OCI-LY7 (cell line): ENCODE measurements at regions not wholly inside any gene's neighbourhood (a gene's known extent, or its start where the extent isn't known, plus 50 kb on each side); places are given as distances from the start of the nearest gene placed in this dataset.

ENCODE experiments used
- BruUV-seq: library from RNA; stranded (reverse); fragments of 400-500 nt; replicated peaks from 2 replicates; lab custom pipeline; 2021; lab: Mats Ljungman, UMichigan
- CTCF ChIA-PET: fragments of 300-600 bp; sonication (Branson Sonifier 250); formaldehyde crosslinking; loops from one replicate; lab custom pipeline; 2022; ENCODE audit warnings: antibody characterized with exemption; ENCODE audit not compliant: unreplicated experiment; lab: Charles Lee
- POLR2A ChIA-PET: fragments of 300-600 bp; sonication (Branson Sonifier 250); formaldehyde crosslinking; loops from one replicate; lab custom pipeline; 2022; ENCODE audit warnings: antibody characterized with exemption; lab: Charles Lee
- DNase-seq: peaks from one replicate; pipeline ENCODE4 v3.0.0-alpha.2; 2015; ENCODE audit warnings: low spot score
- H2AFZ ChIP-seq: fragments of 200-600 bp; sonication (generic), shearing (Covaris generic); 2 replicates; pipeline ENCODE4 v1.6.1; 2014; ENCODE audit warnings: mild to moderate bottlenecking, antibody characterized with exemption, low read length, moderate library complexity
- H3K27ac ChIP-seq: fragments of 200-600 bp; sonication (generic); 2 replicates; pipeline ENCODE4 v1.5.1; 2014; ENCODE audit warnings: mixed run types, low read depth, mild to moderate bottlenecking, moderate library complexity, low read length, inconsistent platforms; ENCODE audit not compliant: poor library complexity, severe bottlenecking
- H3K36me3 ChIP-seq: fragments of 200-600 bp; sonication (generic); 2 replicates; pipeline ENCODE4 v1.6.1; 2014; ENCODE audit warnings: mild to moderate bottlenecking, antibody characterized with exemption, low read length, moderate library complexity, mixed read lengths; ENCODE audit not compliant: insufficient read depth
- H3K4me1 ChIP-seq: fragments of 200-600 bp; sonication (generic); 2 replicates; pipeline ENCODE4 v1.5.1; 2014; ENCODE audit warnings: mild to moderate bottlenecking, low read length; ENCODE audit not compliant: insufficient read depth, poor library complexity, severe bottlenecking
- H3K4me2 ChIP-seq: fragments of 200-600 bp; sonication (generic); 2 replicates; pipeline ENCODE4 v1.6.1; 2014; ENCODE audit warnings: mild to moderate bottlenecking, low read length
- H3K4me3 ChIP-seq: fragments of 200-600 bp; sonication (generic); 2 replicates; pipeline ENCODE4 v1.5.1; 2014; ENCODE audit warnings: mild to moderate bottlenecking, low read depth, low read length; ENCODE audit not compliant: poor library complexity, severe bottlenecking
- H3K79me2 ChIP-seq: fragments of 200-600 bp; sonication (generic); 2 replicates; pipeline ENCODE4 v1.6.1; 2016; ENCODE audit warnings: low read depth, mild to moderate bottlenecking, low read length, moderate library complexity, mixed read lengths; ENCODE audit not compliant: insufficient read depth
- H3K9me2 ChIP-seq: fragments of 200-600 bp; sonication (generic); 2 replicates; pipeline ENCODE4 v1.6.1; 2016; ENCODE audit warnings: mild to moderate bottlenecking, low read length, mixed read lengths; ENCODE audit not compliant: insufficient read depth
- H3K9me3 ChIP-seq: fragments of 200-600 bp; sonication (generic); 2 replicates; pipeline ENCODE4 v1.6.1; 2014; ENCODE audit warnings: mild to moderate bottlenecking, mixed run types, low read length, mixed read lengths
- H4K20me1 ChIP-seq: fragments of 200-600 bp; sonication (generic); 2 replicates; pipeline ENCODE4 v1.6.1; 2014; ENCODE audit warnings: mild to moderate bottlenecking, antibody characterized with exemption, low read length, moderate library complexity, mixed read lengths; ENCODE audit not compliant: insufficient read depth
- EZH2phosphoT487 ChIP-seq: fragments of 200-600 bp; sonication (generic); IDR thresholded peaks from 2 replicates; pipeline ENCODE4 v1.6.1; 2018; ENCODE audit warnings: low read depth, borderline replicate concordance, mild to moderate bottlenecking, mixed run types, antibody characterized with exemption, low read length, moderate library complexity, mixed read lengths
- intact Hi-C: fragments of 100-400 bp; cut with micrococcal nuclease; formaldehyde crosslinking; loops from one replicate; pipeline ENCODE4 v1.10.0; 2022; ENCODE audit not compliant: unreplicated experiment
- TF ChIP-seq, protein P1 (sequence below): fragments of 200-600 bp; sonication (generic); conservative IDR thresholded peaks from 2 replicates; pipeline ENCODE4 v1.5.1; 2014; ENCODE audit warnings: mild to moderate bottlenecking, antibody characterized with exemption, low read length, moderate library complexity, mixed read lengths

DNA sequence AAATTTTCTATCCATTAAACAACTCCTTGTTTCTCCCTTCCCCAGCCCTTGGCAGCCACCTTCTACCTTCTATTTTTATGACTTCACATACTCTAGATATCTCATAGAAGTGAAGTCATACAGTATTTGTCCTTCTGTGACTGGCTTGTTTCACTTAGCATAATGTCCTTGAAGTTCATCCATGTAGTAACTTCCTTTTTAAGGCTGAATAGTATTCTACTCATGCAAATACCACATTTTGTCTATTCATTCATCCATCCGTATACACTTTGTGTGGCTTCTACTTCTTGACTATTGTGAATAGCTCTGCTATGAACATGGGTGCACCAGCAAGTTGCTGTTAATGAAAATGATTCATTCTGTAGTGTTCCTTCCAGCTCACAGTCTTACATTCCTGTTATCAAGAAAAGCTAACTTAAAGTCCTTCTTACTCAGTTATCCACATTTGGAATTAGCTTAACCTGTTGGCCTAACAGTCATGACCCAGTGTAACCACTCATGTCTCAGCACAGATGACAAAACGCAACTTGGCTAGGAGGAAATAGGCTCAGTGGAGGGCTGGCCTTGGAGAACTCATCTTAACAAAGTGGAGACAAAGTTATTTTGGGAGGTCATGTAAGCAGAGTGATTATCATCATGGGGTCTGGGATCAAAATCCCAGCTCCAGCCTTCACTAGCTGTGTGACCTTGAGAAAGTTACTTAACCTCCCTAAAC lies 129.7 kb upstream of the MAP3K1 start:
- H3K4me3 ChIP-seq: peak overlapping the region; percentile 31

DNA sequence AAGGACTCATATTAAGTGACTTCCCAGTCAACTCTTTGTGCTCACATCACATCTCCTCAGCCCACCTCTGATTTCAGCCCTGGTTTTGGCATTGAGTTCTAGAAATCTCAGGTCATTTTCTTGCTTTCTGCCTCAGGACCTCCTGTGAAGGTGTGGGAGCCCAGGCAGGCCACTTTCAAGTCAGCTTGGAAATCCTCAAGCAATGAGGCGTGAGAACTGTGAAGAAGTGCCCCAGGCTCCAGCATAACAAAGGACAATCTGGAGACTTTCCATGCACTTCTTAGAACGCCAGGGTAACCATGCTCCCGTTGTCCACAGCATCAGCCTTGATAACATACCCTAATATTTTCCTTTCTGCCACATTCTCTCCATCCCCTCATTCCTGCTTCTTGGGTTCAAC lies 131.2 kb upstream of the MAP3K1 start:
- Histone ChIP-seq H3K4me3 (no peak overlapping the region), H3K9me2 (no peaks in the 10 kb centered on the region), H3K4me2 (peak overlapping the region; percentile 27), H3K27ac (no peak overlapping the region), H3K79me2 (no peaks in the 10 kb centered on the region), H3K4me1 (peaks cover 70% of the 10 kb centered on the region), H2AFZ (peak overlapping the region; percentile 81), H3K9me3 (peaks cover 7% of the 10 kb centered on the region; the same call in 1 of the 2 replicates), H4K20me1 (no peaks in the 10 kb centered on the region), H3K36me3 (no peaks in the 10 kb centered on the region)
- BruUV-seq: no TSS peak
- TF ChIP-seq, protein P1, sequence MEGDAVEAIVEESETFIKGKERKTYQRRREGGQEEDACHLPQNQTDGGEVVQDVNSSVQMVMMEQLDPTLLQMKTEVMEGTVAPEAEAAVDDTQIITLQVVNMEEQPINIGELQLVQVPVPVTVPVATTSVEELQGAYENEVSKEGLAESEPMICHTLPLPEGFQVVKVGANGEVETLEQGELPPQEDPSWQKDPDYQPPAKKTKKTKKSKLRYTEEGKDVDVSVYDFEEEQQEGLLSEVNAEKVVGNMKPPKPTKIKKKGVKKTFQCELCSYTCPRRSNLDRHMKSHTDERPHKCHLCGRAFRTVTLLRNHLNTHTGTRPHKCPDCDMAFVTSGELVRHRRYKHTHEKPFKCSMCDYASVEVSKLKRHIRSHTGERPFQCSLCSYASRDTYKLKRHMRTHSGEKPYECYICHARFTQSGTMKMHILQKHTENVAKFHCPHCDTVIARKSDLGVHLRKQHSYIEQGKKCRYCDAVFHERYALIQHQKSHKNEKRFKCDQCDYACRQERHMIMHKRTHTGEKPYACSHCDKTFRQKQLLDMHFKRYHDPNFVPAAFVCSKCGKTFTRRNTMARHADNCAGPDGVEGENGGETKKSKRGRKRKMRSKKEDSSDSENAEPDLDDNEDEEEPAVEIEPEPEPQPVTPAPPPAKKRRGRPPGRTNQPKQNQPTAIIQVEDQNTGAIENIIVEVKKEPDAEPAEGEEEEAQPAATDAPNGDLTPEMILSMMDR: no peak
- TF ChIP-seq EZH2phosphoT487: no peak
- intact Hi-C loops: loop anchor here (10.0 kb wide), 1 partner anchor 491 kb away; the partner anchor contains the start of gene GPBP1
- DNase-seq: no peak
- ChIA-PET POLR2A (interaction anchor here (1.1 to 1.8 kb wide), 3 partner anchors 9 to 14 kb away, joined by 5 to 15 read pairs (median 7); no protein-coding TSS in a partner anchor), CTCF (interaction anchor here (0.9 kb wide), 1 partner anchor 14 kb away, joined by 4 read pairs; no protein-coding TSS in a partner anchor)

More for the DNA sequence above, 129.7 kb upstream of the MAP3K1 start:
- Histone ChIP-seq H4K20me1 (no peaks in the 10 kb centered on the region), H3K9me2 (no peaks in the 10 kb centered on the region), H2AFZ (peak overlapping the region; percentile 43; the same call in 1 of the 2 replicates), H3K79me2 (no peaks in the 10 kb centered on the region), H3K4me2 (peak overlapping the region; percentile 65), H3K27ac (peak overlapping the region; percentile 93), H3K4me1 (peaks cover 78% of the 10 kb centered on the region), H3K36me3 (no peaks in the 10 kb centered on the region), H3K9me3 (peaks cover 7% of the 10 kb centered on the region; the same call in 1 of the 2 replicates)
- CTCF ChIA-PET: interaction anchor here (0.9 to 1.3 kb wide), 2 partner anchors 13 to 15 kb away, joined by 4 read pairs; no protein-coding TSS in a partner anchor
- peak; percentile 54 for DNase-seq
- no TSS peak for BruUV-seq
- no peak for TF ChIP-seq EZH2phosphoT487
- TF ChIP-seq, protein P1: no peak
- POLR2A ChIA-PET: interaction anchor here (0.7 to 5.8 kb wide), 22 partner anchors 9 to 225 kb away, joined by 3 to 126 read pairs (median 4); partner anchors contain the start of gene MAP3K1
- intact Hi-C loops: loop anchor here (1.0 to 10.0 kb wide), 6 partner anchors 15 to 489 kb away; partner anchors contain the start of genes GPBP1 and MAP3K1
